MM.1S (cell line): ENCODE measurements at regions not wholly inside any gene's neighbourhood (a gene's known extent, or its start where the extent isn't known, plus 50 kb on each side); places are given as distances from the start of the nearest gene placed in this dataset.

Experiments used
- EZH2 ChIP-seq: fragments of 300-600 bp; sonication (generic); optimal IDR thresholded peaks from 2 replicates; pipeline ENCODE3; 2017; ENCODE audit warnings: low read depth, mild to moderate bottlenecking, antibody characterized with exemption, low read length, mixed read lengths
- TF ChIP-seq, protein P1 (sequence below): fragments of 300-600 bp; sonication (generic); IDR thresholded peaks from 2 replicates; pipeline ENCODE4 v1.5.1; 2016; ENCODE audit warnings: antibody characterized with exemption, low read length, mixed read lengths

DNA sequence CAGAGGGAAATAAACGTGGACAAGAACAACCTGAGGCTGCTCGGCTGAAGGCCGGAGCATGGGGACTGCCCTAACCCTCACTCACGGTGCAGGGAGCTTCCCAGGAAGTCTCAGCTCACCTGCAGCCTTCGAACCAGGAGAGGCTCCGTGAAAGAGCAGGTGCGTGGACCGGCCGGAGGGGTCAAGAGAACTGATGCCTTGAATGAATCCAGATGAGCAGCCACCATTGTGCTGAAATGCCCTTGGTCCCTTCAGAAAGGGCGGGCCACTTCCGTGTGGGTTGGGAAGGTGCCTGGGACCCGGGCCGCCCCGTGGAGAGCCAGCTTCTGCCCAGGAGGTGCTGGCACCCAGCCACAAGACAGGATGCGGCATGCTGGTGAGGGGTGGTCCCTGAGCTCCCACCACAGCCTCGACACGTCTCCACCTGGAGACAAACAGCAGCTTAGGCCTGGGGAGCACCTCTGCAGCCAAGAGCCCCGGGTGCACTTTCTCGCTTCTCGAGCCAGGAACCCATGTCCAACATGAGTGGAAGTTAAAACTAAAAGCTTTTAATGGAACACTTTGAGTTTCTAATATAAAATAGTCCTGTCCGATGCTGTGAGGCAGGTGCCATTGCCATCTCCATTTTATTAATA, 83.5 kb downstream of the TTLL2 start:
- TF ChIP-seq, protein P1, sequence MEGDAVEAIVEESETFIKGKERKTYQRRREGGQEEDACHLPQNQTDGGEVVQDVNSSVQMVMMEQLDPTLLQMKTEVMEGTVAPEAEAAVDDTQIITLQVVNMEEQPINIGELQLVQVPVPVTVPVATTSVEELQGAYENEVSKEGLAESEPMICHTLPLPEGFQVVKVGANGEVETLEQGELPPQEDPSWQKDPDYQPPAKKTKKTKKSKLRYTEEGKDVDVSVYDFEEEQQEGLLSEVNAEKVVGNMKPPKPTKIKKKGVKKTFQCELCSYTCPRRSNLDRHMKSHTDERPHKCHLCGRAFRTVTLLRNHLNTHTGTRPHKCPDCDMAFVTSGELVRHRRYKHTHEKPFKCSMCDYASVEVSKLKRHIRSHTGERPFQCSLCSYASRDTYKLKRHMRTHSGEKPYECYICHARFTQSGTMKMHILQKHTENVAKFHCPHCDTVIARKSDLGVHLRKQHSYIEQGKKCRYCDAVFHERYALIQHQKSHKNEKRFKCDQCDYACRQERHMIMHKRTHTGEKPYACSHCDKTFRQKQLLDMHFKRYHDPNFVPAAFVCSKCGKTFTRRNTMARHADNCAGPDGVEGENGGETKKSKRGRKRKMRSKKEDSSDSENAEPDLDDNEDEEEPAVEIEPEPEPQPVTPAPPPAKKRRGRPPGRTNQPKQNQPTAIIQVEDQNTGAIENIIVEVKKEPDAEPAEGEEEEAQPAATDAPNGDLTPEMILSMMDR, result no peak
- TF ChIP-seq EZH2, result no peak
